ENCODE measurements at regions not wholly inside any gene's neighbourhood (a gene's known extent, or its start where the extent isn't known, plus 50 kb on each side); places are given as distances from the start of the nearest gene placed in this dataset.

GRCh38 chr3:38984110-38984509 is 67.6 kb downstream of the SCN11A start:
- intact Hi-C loops (cut with DNase I) = no loop called here
- no peak overlapping the region for H3K27ac ChIP-seq
- ATAC-seq = no peak
- TF ChIP-seq, protein P1, sequence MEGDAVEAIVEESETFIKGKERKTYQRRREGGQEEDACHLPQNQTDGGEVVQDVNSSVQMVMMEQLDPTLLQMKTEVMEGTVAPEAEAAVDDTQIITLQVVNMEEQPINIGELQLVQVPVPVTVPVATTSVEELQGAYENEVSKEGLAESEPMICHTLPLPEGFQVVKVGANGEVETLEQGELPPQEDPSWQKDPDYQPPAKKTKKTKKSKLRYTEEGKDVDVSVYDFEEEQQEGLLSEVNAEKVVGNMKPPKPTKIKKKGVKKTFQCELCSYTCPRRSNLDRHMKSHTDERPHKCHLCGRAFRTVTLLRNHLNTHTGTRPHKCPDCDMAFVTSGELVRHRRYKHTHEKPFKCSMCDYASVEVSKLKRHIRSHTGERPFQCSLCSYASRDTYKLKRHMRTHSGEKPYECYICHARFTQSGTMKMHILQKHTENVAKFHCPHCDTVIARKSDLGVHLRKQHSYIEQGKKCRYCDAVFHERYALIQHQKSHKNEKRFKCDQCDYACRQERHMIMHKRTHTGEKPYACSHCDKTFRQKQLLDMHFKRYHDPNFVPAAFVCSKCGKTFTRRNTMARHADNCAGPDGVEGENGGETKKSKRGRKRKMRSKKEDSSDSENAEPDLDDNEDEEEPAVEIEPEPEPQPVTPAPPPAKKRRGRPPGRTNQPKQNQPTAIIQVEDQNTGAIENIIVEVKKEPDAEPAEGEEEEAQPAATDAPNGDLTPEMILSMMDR (IDR thresholded peaks at IDR 0.05) = no peak
- H3K4me3 ChIP-seq = no peak overlapping the region
- no peaks in the 10 kb centered on the region for H3K4me1 ChIP-seq
- no peak for DNase-seq
- no peaks in the 10 kb centered on the region for H3K9me3 ChIP-seq
- no peaks in the 10 kb centered on the region for H3K36me3 ChIP-seq (ENCODE audit: insufficient read depth in 1 of 2, low read depth in 1 of 2)
- no peaks in the 10 kb centered on the region for H3K27me3 ChIP-seq (ENCODE audit: insufficient read depth in 3 of 3, low read length in 2 of 3)

- intact Hi-C loops (cut with DNase I) = no loop called here
Measured at GRCh38 chr3:38980938-38981337, 70.8 kb downstream of the SCN11A start.

GRCh38 chr3:38978729-38979128 is 73.0 kb downstream of the SCN11A start:
- Histone ChIP-seq H3K36me3 (ENCODE audit: insufficient read depth in 1 of 2, low read depth in 1 of 2) (no peaks in the 10 kb centered on the region), H3K4me3 (no peak overlapping the region), H3K27me3 (ENCODE audit: insufficient read depth in 3 of 3, low read length in 2 of 3) (no peaks in the 10 kb centered on the region), H3K4me1 (no peaks in the 10 kb centered on the region), H3K27ac (no peak overlapping the region), H3K9me3 (no peaks in the 10 kb centered on the region)
- DNase-seq = no peak
- intact Hi-C loops (cut with DNase I) = no loop called here
- TF ChIP-seq, protein P1 (IDR thresholded peaks at IDR 0.05) = no peak
- WGBS, 3 donors = 73 to 76% (median 75%) methylated on average over 6 of the region's 6 CpGs
- no peak for ATAC-seq

More at GRCh38 chr3:38980938-38981337, 70.8 kb downstream of the SCN11A start:
- 79 to 82% (median 82%) methylated on average over 2 of the region's 2 CpGs for WGBS, 3 donors
- Histone ChIP-seq H3K4me1 (no peaks in the 10 kb centered on the region), H3K4me3 (no peak overlapping the region), H3K9me3 (no peaks in the 10 kb centered on the region), H3K36me3 (ENCODE audit: insufficient read depth in 1 of 2, low read depth in 1 of 2) (no peaks in the 10 kb centered on the region), H3K27me3 (ENCODE audit: insufficient read depth in 3 of 3, low read length in 2 of 3) (no peaks in the 10 kb centered on the region), H3K27ac (no peak overlapping the region)
- TF ChIP-seq, protein P1 (IDR thresholded peaks at IDR 0.05) = no peak
- ATAC-seq (no peak), DNase-seq (no peak)

- ATAC-seq = no peak
- no peak for DNase-seq
- Histone ChIP-seq H3K36me3 (ENCODE audit: insufficient read depth in 1 of 2, low read depth in 1 of 2) (no peaks in the 10 kb centered on the region), H3K9me3 (no peaks in the 10 kb centered on the region), H3K27ac (no peak overlapping the region), H3K4me3 (no peak overlapping the region), H3K4me1 (no peaks in the 10 kb centered on the region), H3K27me3 (ENCODE audit: insufficient read depth in 3 of 3, low read length in 2 of 3) (no peaks in the 10 kb centered on the region)
- 84 to 88% (median 86%) methylated on average over 7 of the region's 7 CpGs for WGBS, 3 donors
- TF ChIP-seq, protein P1 (IDR thresholded peaks at IDR 0.05) = no peak
- intact Hi-C loops (cut with DNase I) = no loop called here
Measured at GRCh38 chr3:38970851-38971638, 80.7 kb downstream of the SCN11A start.
